ENCODE measurements at regions not wholly inside any gene's neighbourhood (a gene's known extent, or its start where the extent isn't known, plus 50 kb on each side); places are given as distances from the start of the nearest gene placed in this dataset.

- TF ChIP-seq CTCF (conservative IDR thresholded peaks at IDR 0.05; ENCODE audit: low read depth, low read length) (no peak), EZH2 (IDR thresholded peaks at IDR 0.05; ENCODE audit: borderline replicate concordance, low read depth, low read length, poor library complexity, severe bottlenecking) (no peak)
Observed at GRCh38 chr2:234348081-234348480, 148.8 kb downstream of the ARL4C start.
